Tibial nerve (tissue), 4 donors: ENCODE measurements at regions not wholly inside any gene's neighbourhood (a gene's known extent, or its start where the extent isn't known, plus 50 kb on each side); places are given as distances from the start of the nearest gene placed in this dataset.

Source experiments
- EP300 ChIP-seq, 2 donors: sonication (generic); formaldehyde crosslinking; IDR thresholded peaks; one replicate each; pipeline ENCODE4 v1.6.1; 2017; ENCODE audit warnings: antibody characterized with exemption in 2 of 2, mild to moderate bottlenecking in 1 of 2
- POLR2A ChIP-seq, 2 donors: fragments of 450-650 bp; IDR thresholded peaks; one replicate each; pipeline ENCODE4 v1.6.1; 2017; ENCODE audit warnings: antibody characterized with exemption in 2 of 2, mild to moderate bottlenecking in 2 of 2, moderate library complexity in 2 of 2
- TF ChIP-seq, protein P1 (sequence below), 5 experiments: fragments of 200-600 bp in 3 of 5; fragments of 450-650 bp in 2 of 5; sonication (generic) in 3 of 5; IDR thresholded peaks; one replicate each; pipeline ENCODE4 v1.5.1; 2016 to 2019; ENCODE audit warnings: antibody characterized with exemption in 5 of 5, mild to moderate bottlenecking in 3 of 5, moderate library complexity in 2 of 5

DNA sequence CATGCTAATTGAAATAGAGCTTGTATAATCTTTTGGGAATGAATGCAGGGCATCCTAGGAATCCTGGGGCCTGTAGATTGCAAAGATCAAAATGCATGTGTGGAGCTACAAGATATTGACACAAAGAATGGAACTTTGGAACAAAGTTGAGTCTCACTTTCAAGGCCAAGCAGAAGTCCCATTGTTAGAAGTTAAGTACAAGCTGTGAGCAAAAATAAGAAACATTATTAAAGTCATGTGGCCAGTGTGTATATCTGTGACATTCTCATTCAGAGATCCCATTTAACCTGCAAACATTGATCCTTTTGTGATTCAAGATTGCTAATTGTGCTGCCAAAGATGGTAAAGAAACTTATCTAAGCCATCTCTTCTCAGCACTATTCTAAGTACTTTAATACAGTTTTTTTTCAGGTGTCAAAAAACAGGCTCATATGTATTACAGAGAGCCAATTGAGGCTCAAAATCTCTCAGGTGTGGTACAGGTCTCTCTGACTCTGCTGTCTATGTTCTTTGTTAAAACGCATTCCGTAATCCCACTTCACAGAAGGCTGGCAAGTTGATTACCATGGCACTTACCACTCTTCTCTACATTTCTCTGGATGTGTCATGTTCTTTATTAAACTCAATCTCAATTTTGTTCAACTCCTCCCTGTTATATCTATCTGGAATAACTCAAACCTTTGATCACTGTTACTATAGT is 704.4 kb upstream of the NEGR1 start:
- TF ChIP-seq, protein P1, sequence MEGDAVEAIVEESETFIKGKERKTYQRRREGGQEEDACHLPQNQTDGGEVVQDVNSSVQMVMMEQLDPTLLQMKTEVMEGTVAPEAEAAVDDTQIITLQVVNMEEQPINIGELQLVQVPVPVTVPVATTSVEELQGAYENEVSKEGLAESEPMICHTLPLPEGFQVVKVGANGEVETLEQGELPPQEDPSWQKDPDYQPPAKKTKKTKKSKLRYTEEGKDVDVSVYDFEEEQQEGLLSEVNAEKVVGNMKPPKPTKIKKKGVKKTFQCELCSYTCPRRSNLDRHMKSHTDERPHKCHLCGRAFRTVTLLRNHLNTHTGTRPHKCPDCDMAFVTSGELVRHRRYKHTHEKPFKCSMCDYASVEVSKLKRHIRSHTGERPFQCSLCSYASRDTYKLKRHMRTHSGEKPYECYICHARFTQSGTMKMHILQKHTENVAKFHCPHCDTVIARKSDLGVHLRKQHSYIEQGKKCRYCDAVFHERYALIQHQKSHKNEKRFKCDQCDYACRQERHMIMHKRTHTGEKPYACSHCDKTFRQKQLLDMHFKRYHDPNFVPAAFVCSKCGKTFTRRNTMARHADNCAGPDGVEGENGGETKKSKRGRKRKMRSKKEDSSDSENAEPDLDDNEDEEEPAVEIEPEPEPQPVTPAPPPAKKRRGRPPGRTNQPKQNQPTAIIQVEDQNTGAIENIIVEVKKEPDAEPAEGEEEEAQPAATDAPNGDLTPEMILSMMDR (IDR thresholded peaks at IDR 0.05): no peak
- TF ChIP-seq POLR2A (IDR thresholded peaks at IDR 0.05) (no peak), EP300 (IDR thresholded peaks at IDR 0.05) (no peak)
